ENCODE measurements at regions not wholly inside any gene's neighbourhood (a gene's known extent, or its start where the extent isn't known, plus 50 kb on each side); places are given as distances from the start of the nearest gene placed in this dataset.

GRCh38 chr3:168416446-168416845 lies 320.7 kb upstream of the GOLIM4 start:
- intact Hi-C loops (cut with DNase I), result no loop called here
- no peak for DNase-seq
- ATAC-seq (ENCODE audit: poor library complexity), result no peak

- DNase-seq, result no peak
- ATAC-seq (ENCODE audit: poor library complexity), result no peak
- intact Hi-C loops (cut with DNase I), result no loop called here
These were observed 318.4 kb upstream of the GOLIM4 start for GRCh38 chr3:168414149-168414548.

GRCh38 chr3:168407381-168407780 lies 311.7 kb upstream of the GOLIM4 start:
- DNase-seq (no peak), ATAC-seq (ENCODE audit: poor library complexity) (no peak)
- intact Hi-C loops (cut with DNase I), result no loop called here

GRCh38 chr3:168405288-168405687 lies 309.6 kb upstream of the GOLIM4 start:
- ATAC-seq (ENCODE audit: poor library complexity) (no peak), DNase-seq (no peak)
- intact Hi-C loops (cut with DNase I), result no loop called here

- ATAC-seq (ENCODE audit: poor library complexity) (no peak), DNase-seq (no peak)
- intact Hi-C loops (cut with DNase I), result no loop called here
These were observed 302.8 kb upstream of the GOLIM4 start for GRCh38 chr3:168398371-168399025.

- DNase-seq, result no peak
- ATAC-seq (ENCODE audit: poor library complexity), result no peak
- intact Hi-C loops (cut with DNase I), result no loop called here
These were observed 301.1 kb upstream of the GOLIM4 start for GRCh38 chr3:168396861-168397260.

- DNase-seq (no peak), ATAC-seq (ENCODE audit: poor library complexity) (no peak)
- intact Hi-C loops (cut with DNase I), result no loop called here
These were observed 299.8 kb upstream of the GOLIM4 start for GRCh38 chr3:168395551-168395950.

- DNase-seq (no peak), ATAC-seq (ENCODE audit: poor library complexity) (no peak)
- intact Hi-C loops (cut with DNase I), result no loop called here
These were observed 298.7 kb upstream of the GOLIM4 start for GRCh38 chr3:168394439-168394838.

- ATAC-seq (ENCODE audit: poor library complexity) (no peak), DNase-seq (no peak)
- intact Hi-C loops (cut with DNase I), result no loop called here
These were observed 290.6 kb upstream of the GOLIM4 start for GRCh38 chr3:168386301-168386700.

GRCh38 chr3:168384990-168385389 lies 289.3 kb upstream of the GOLIM4 start:
- DNase-seq (no peak), ATAC-seq (ENCODE audit: poor library complexity) (no peak)
- intact Hi-C loops (cut with DNase I), result no loop called here

- no peak for ATAC-seq (ENCODE audit: poor library complexity)
- intact Hi-C loops (cut with DNase I), result no loop called here
- DNase-seq, result no peak
These were observed 287.8 kb upstream of the GOLIM4 start for GRCh38 chr3:168383573-168383972.

GRCh38 chr3:168371846-168372245 lies 276.1 kb upstream of the GOLIM4 start:
- intact Hi-C loops (cut with DNase I), result no loop called here
- DNase-seq (no peak), ATAC-seq (ENCODE audit: poor library complexity) (no peak)

GRCh38 chr3:168364967-168365366 lies 269.2 kb upstream of the GOLIM4 start:
- peak; percentile 98 for ATAC-seq (ENCODE audit: poor library complexity)
- no peak for DNase-seq
- intact Hi-C loops (cut with DNase I), result no loop called here

- no peak for DNase-seq
- ATAC-seq (ENCODE audit: poor library complexity), result no peak
- intact Hi-C loops (cut with DNase I), result no loop called here
These were observed 267.0 kb upstream of the GOLIM4 start for GRCh38 chr3:168362661-168363247.

- intact Hi-C loops (cut with DNase I), result no loop called here
- ATAC-seq (ENCODE audit: poor library complexity), result no peak
- DNase-seq, result no peak
These were observed 266.4 kb upstream of the GOLIM4 start for GRCh38 chr3:168362156-168362555.

GRCh38 chr3:168360993-168361392 lies 265.3 kb upstream of the GOLIM4 start:
- ATAC-seq (ENCODE audit: poor library complexity), result no peak
- DNase-seq, result no peak
- intact Hi-C loops (cut with DNase I), result no loop called here

GRCh38 chr3:168342946-168343850 lies 247.5 kb upstream of the GOLIM4 start:
- intact Hi-C loops (cut with DNase I), result no loop called here
- DNase-seq, result no peak
- ATAC-seq (ENCODE audit: poor library complexity), result no peak

GRCh38 chr3:168341956-168342936 lies 246.5 kb upstream of the GOLIM4 start:
- ATAC-seq (ENCODE audit: poor library complexity), result no peak
- DNase-seq, result no peak
- intact Hi-C loops (cut with DNase I), result no loop called here

Data from Right ventricle myocardium superior (tissue), 1 donor.